Activated T-helper 2 cell treated with anti-CD3 and anti-CD28 coated beads, Interferon-gamma antibody, Interleukin-2, Interleukin-4, amounts not matched to agents 10 μg/mL and 5 μg/mL and 100 μg/mL, durations not matched to agents 14 hours and 24 hours and 36 hours (primary cell): ENCODE measurements at regions not wholly inside any gene's neighbourhood (a gene's known extent, or its start where the extent isn't known, plus 50 kb on each side); places are given as distances from the start of the nearest gene placed in this dataset.
"Not testable (repeated sequence)": the region's sequence is repeated elsewhere in the genome, so short reads cannot be mapped to it uniquely, and the experiment has no call there.

Source experiments
- DNase-seq: peaks from one replicate; pipeline ENCODE4 v3.0.0; 2021; ENCODE audit warnings: low spot score
- H3K27ac Mint-ChIP-seq: one replicate; pipeline ENCODE4 v1.8.0; 2021; ENCODE audit warnings: mixed read lengths
- H3K27me3 Mint-ChIP-seq: one replicate; pipeline ENCODE4 v1.8.0; 2021; ENCODE audit warnings: low read depth, mixed read lengths
- H3K36me3 Mint-ChIP-seq: one replicate; pipeline ENCODE4 v1.8.0; 2021; ENCODE audit warnings: low read depth, mixed read lengths
- H3K4me1 Mint-ChIP-seq: one replicate; pipeline ENCODE4 v1.8.0; 2021; ENCODE audit warnings: low read depth, mixed read lengths
- H3K4me3 Mint-ChIP-seq: one replicate; pipeline ENCODE4 v1.8.0; 2021; ENCODE audit warnings: low read depth, mild to moderate bottlenecking, moderate library complexity, mixed read lengths
- H3K9me3 Mint-ChIP-seq: one replicate; pipeline ENCODE4 v1.8.0; 2021; ENCODE audit warnings: mixed read lengths
- intact Hi-C: fragments of 100-400 bp; cut with micrococcal nuclease; formaldehyde crosslinking; loops from one replicate; pipeline ENCODE4 v1.15.1; 2023

- Mint-ChIP-seq H3K36me3 (no peaks in the 10 kb centered on the region), H3K27ac (no peak overlapping the region), H3K4me1 (no peaks in the 10 kb centered on the region), H3K9me3 (no peaks in the 10 kb centered on the region), H3K4me3 (no peak overlapping the region), H3K27me3 (no peaks in the 10 kb centered on the region)
- no peak for DNase-seq
- intact Hi-C loops: no loop called here
Measured at GRCh38 chr20:58040447-58041290, 187.8 kb downstream of the ANKRD60 start.

- no peak overlapping the region for H3K27ac Mint-ChIP-seq
- no peaks in the 10 kb centered on the region for H3K36me3 Mint-ChIP-seq
- intact Hi-C loops: no loop called here
- H3K4me3 Mint-ChIP-seq: no peak overlapping the region
- no peaks in the 10 kb centered on the region for H3K9me3 Mint-ChIP-seq
- H3K4me1 Mint-ChIP-seq: no peaks in the 10 kb centered on the region
- DNase-seq: no peak
- H3K27me3 Mint-ChIP-seq: no peaks in the 10 kb centered on the region
Measured at GRCh38 chr20:58039274-58040092, 189.0 kb downstream of the ANKRD60 start.

- Mint-ChIP-seq H3K27ac (no peak overlapping the region), H3K4me3 (no peak overlapping the region), H3K36me3 (no peaks in the 10 kb centered on the region), H3K4me1 (no peaks in the 10 kb centered on the region), H3K27me3 (no peaks in the 10 kb centered on the region), H3K9me3 (no peaks in the 10 kb centered on the region)
- no peak for DNase-seq
- intact Hi-C loops: no loop called here
Measured at GRCh38 chr20:58038123-58038654, 190.3 kb downstream of the ANKRD60 start.

GRCh38 chr20:58037631-58038030 is 190.8 kb downstream of the ANKRD60 start:
- Mint-ChIP-seq H3K4me3 (no peak overlapping the region), H3K4me1 (no peaks in the 10 kb centered on the region), H3K27me3 (no peaks in the 10 kb centered on the region), H3K9me3 (no peaks in the 10 kb centered on the region), H3K36me3 (no peaks in the 10 kb centered on the region), H3K27ac (no peak overlapping the region)
- no peak for DNase-seq
- intact Hi-C loops: no loop called here

- intact Hi-C loops: no loop called here
Measured at GRCh38 chr20:58033026-58033536, 195.4 kb downstream of the ANKRD60 start.

GRCh38 chr20:58032599-58032998 is 195.9 kb downstream of the ANKRD60 start:
- intact Hi-C loops: no loop called here
- Mint-ChIP-seq H3K4me1 (no peaks in the 10 kb centered on the region), H3K27me3 (peaks cover 11% of the 10 kb centered on the region), H3K36me3 (no peaks in the 10 kb centered on the region), H3K9me3 (no peaks in the 10 kb centered on the region), H3K27ac (no peak overlapping the region), H3K4me3 (no peak overlapping the region)
- DNase-seq: no peak

More at GRCh38 chr20:58033026-58033536, 195.4 kb downstream of the ANKRD60 start:
- DNase-seq: no peak
- H3K27me3 Mint-ChIP-seq: peaks cover 11% of the 10 kb centered on the region
- H3K9me3 Mint-ChIP-seq: no peaks in the 10 kb centered on the region
- H3K4me3 Mint-ChIP-seq: no peak overlapping the region
- H3K27ac Mint-ChIP-seq: no peak overlapping the region
- no peaks in the 10 kb centered on the region for H3K4me1 Mint-ChIP-seq
- H3K36me3 Mint-ChIP-seq: no peaks in the 10 kb centered on the region

- H3K9me3 Mint-ChIP-seq, DNase-seq, H3K4me1 Mint-ChIP-seq, H3K27ac Mint-ChIP-seq, H3K4me3 Mint-ChIP-seq, H3K36me3 Mint-ChIP-seq, intact Hi-C loops: not testable (repeated sequence)
- peaks cover 11% of the 10 kb centered on the region for H3K27me3 Mint-ChIP-seq
Measured at GRCh38 chr20:58031350-58031749, 197.1 kb downstream of the ANKRD60 start.

- DNase-seq: no peak
- Mint-ChIP-seq H3K27me3 (peaks cover 11% of the 10 kb centered on the region), H3K27ac (no peak overlapping the region), H3K4me1 (no peaks in the 10 kb centered on the region), H3K4me3 (no peak overlapping the region), H3K36me3 (no peaks in the 10 kb centered on the region), H3K9me3 (no peaks in the 10 kb centered on the region)
- intact Hi-C loops: no loop called here
Measured at GRCh38 chr20:58028123-58028522, 200.3 kb downstream of the ANKRD60 start.

GRCh38 chr20:58026361-58026760 is 202.1 kb downstream of the ANKRD60 start:
- Mint-ChIP-seq H3K4me1 (no peaks in the 10 kb centered on the region), H3K27ac (no peak overlapping the region), H3K36me3 (no peaks in the 10 kb centered on the region), H3K9me3 (no peaks in the 10 kb centered on the region), H3K4me3 (no peak overlapping the region), H3K27me3 (peaks cover 11% of the 10 kb centered on the region)
- DNase-seq: no peak
- intact Hi-C loops: no loop called here

- DNase-seq: no peak
- Mint-ChIP-seq H3K27ac (no peak overlapping the region), H3K4me3 (no peak overlapping the region), H3K9me3 (no peaks in the 10 kb centered on the region), H3K27me3 (peaks cover 11% of the 10 kb centered on the region), H3K36me3 (no peaks in the 10 kb centered on the region), H3K4me1 (no peaks in the 10 kb centered on the region)
- intact Hi-C loops: no loop called here
Measured at GRCh38 chr20:58025233-58025632, 203.2 kb downstream of the ANKRD60 start.

- H3K4me3 Mint-ChIP-seq: no peak overlapping the region
- peaks cover 6% of the 10 kb centered on the region for H3K27me3 Mint-ChIP-seq
- no peaks in the 10 kb centered on the region for H3K9me3 Mint-ChIP-seq
Measured at GRCh38 chr20:58024241-58024721, 204.2 kb downstream of the ANKRD60 start.

GRCh38 chr20:58023781-58024180 is 204.7 kb downstream of the ANKRD60 start:
- Mint-ChIP-seq H3K27me3 (peaks cover 6% of the 10 kb centered on the region), H3K36me3 (no peaks in the 10 kb centered on the region), H3K4me3 (no peak overlapping the region), H3K27ac (no peak overlapping the region), H3K4me1 (no peaks in the 10 kb centered on the region), H3K9me3 (no peaks in the 10 kb centered on the region)
- no peak for DNase-seq
- intact Hi-C loops: no loop called here

More at GRCh38 chr20:58024241-58024721, 204.2 kb downstream of the ANKRD60 start:
- DNase-seq: no peak
- H3K36me3 Mint-ChIP-seq: no peaks in the 10 kb centered on the region
- no peaks in the 10 kb centered on the region for H3K4me1 Mint-ChIP-seq
- intact Hi-C loops: no loop called here
- no peak overlapping the region for H3K27ac Mint-ChIP-seq
